ENCODE measurements at regions not wholly inside any gene's neighbourhood (a gene's known extent, or its start where the extent isn't known, plus 50 kb on each side); places are given as distances from the start of the nearest gene placed in this dataset.

DNA sequence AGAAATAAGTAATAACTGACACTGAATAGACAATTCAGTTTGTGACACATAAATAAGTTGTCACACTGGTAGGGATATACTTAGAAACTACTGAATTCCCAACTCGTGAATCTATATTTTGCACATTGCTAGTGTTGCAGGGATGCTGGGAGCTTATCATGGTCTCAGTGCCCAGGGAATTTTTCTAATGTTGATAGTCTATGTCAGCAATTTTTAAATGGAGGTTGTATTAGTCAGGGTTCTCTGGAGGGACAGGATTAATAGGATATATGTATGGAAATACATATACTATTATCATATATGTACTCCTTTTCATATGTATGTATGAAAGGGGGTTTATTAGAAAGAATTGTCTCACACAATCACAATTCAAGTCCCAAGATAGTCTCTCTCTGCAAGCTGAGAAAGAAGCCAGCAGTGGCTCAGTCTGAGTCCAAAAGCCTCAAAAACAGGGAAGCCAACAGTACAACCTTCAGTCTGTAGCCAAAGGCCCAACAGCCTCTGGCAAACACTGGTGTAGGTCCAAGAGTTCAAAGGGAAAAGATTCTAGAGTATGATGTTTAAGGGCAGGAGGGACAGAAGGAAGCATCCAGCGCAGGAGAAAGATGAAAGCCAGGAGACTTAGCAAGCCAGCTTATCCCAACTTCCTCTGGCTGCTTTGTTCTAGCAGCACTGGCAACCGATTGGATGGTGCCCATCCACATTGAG lies 980.9 kb upstream of the GJE1 start:
- no peak for DNase-seq

DNA sequence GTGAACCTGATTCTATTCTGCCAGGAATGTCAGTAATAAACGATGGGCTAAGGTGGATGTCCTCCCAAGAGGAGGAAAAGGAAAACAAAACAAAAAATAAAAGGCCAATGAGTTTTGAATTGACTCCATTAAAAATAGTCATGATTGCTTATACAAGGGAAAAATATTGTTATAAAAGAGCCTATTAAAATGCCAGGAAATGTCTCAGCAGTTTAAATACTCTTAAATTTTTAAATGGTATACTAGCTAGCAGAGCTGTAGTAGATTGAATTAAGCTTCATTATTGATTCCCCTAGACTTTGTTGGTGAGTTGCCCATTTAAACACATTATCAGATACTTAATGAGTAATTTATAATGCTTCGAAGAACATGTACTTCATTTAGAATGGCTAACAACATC lies 990.9 kb upstream of the GJE1 start:
- no peak for DNase-seq

DNA sequence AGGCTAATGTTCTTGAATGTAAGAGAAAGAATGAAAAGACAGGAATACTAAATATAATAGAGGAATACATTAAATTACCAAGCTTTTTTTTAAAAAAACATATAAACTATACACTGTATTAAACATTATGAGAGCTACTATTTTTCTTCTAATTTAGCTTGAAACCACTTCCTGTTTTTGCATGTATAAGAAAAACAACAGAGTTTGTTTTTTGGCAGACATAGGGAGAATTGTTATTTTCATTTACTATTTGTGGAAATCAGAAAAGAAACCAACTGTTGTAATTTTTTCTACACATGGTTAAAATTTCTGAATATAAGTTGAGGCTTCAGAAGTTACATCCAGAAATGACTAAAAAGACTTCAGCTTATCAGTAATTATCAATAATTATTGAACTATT lies 991.8 kb upstream of the GJE1 start:
- DNase-seq, result no peak

DNA sequence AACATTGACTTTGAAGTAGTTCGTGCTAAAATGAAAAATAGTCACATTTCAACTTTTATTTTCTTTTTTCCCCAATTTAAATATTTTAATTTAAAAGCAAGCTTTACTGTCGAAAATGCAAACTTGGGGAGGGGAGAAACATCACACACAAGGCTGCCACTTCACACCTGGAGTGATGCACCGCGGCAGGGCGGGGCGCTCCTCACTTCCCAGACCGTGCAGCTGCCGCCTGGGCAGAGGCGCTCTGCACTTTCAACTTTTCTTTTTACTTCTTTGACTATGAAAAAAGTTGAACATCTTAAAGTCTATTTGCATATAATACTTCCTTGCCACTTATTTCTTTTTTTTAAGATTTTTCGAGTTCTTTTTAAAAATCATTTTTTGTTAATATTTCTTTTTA lies 993.3 kb upstream of the GJE1 start:
- no peak for DNase-seq

DNA sequence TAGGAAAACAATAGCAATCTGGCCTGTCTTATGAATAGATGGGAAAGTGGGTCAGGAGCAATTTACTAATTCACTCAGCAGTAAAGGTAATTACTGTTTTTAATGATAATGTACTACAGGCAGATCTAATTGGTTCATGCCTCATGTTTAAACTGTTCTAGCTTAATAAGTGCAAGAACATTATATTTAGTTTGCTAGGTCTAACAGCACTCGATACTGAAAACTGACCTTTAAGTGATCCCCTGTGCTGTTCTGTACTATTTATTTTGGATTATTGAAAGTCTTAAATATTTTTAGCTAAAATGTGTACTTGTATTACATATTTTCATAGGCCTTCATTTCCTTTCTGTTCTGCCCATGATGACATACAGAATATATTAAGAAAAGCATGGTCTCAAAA lies 998.0 kb upstream of the GJE1 start:
- DNase-seq, result no peak

DNA sequence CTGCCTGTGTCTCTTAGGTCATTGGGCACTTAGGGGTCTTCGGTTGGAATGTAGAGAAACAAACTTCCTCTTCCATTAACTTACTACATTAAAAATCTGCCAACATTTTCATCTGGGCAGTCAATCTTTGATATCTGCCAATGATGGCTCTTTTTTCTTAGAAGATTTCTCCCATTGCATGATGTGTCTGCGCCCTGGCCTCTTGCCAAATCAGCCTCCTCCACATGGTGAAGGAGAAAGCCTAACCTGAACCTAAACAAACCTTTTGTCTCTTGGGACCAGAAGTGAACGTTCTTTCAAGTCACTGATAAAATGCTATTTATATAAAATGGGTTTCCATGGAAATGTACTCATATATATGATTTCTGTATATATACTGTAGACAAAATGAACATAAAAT lies 998.9 kb upstream of the GJE1 start:
- peak; percentile 6 for DNase-seq

DNA sequence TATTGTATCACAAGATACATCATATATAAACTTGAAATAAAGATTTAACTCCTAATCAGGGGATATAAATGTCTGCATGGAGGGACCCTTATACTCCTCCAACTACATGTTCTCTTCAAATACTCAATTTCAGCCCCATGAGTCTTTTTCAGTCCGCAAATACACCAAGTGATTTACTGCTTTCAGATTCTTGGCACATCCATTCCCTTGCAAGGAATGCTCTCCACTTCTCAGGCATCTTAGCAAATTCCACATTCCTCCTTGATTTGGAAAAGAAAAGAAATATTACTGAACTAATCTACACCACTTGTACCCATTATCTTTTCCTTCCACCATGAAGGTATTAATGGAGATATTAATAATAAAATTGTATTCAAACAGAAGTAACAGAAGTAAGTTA lies 999.4 kb upstream of the GJE1 start:
- DNase-seq, result no peak

DNA sequence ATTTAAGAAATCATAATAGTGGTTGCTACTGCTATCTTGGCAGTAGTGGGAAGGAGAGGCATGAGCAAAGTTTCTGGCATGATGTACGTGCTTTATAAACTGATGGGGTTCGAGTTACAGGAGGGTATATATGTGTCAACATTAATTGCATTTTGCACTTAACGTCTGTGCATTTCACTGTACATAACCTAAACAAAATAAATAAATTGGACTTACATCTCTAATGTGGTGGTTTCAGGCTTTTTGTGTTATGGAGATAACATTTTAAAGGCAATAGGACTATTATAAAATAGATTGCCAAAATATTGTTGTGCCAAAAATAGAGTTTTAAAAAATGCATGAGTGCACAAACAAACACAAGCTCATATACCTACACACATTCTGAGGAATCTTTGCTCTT lies 1001.1 kb upstream of the GJE1 start:
- DNase-seq, result no peak

- no peak for DNase-seq
Measured at GRCh38 chr6:141123497-141123896, 1009.2 kb upstream of the GJE1 start.

DNA sequence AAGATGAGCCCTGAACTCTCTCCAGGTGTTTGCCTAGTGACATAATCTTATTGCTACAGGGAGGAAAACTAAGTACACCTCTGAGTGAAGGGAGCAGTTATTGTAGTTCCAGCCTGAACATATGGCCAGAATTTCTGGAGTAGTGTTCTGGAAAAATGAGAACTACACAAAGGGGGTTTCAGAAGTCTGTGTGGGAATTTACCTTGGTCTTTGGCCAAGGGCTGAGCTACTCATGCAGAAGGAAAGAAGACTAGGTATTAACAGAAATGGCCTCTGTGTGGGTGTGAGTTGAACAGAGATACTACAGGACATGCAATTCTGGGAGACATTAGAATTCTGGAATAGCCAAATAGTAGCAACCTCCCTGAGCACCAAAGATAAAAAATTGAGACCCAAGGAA lies 1009.7 kb upstream of the GJE1 start:
- DNase-seq, result no peak

DNA sequence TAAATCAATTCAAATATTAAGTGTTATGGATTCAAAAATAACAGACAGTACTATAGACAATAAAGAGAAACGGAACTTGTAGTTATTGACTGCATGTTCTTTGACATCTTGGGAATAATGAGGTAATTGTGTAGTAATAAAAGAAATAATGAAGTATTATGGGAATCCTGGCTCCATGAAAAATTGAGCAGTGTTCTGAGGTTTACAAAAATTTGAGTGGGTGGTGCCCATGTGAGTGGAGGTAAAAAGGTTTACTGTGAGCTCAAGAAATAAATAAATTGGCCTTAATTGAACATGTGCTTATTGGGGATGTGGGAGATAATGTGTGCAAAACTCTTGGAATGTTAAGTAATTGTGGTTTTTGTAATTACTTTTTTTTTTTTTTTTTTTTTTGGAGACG lies 1013.7 kb upstream of the GJE1 start:
- DNase-seq, result no peak

DNA sequence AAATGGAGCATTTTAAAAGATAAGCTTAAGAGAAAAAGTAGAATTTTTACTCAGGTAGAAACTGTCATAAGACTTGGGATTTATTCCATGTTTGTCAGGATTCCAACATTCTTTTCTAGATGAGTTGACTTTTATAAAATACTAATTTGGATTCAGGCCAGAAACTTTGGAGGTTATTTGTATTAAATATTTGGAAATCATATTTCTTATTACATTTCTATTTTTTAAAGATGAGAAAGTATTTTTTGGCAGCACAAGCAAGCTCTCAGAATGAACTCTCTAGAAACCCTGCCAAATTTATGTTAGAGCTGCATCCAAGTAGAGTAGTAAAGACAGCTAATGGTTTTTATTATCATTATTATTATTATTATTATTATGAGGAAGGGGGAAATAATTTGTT lies 1014.9 kb upstream of the GJE1 start:
- DNase-seq, result no peak

DNA sequence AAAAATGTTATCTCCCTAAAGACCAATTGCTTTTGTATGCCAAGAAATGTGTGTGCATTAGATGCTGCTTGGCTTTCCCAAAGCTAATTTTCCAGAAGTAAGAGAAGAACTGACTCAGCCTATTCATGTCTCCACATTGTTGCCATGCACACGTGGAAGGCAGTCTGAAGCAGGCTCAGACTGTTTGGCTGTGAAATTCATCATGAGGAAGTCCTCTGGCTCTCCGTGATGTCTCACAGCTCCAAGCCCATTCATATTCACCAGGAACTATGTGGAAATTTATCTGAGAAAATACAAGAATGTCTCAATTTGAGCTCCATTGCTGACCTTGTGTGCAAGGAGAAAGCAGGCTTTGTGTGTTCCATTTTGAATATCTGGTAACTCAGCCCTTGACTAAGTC lies 1022.2 kb upstream of the GJE1 start:
- no peak for DNase-seq

DNA sequence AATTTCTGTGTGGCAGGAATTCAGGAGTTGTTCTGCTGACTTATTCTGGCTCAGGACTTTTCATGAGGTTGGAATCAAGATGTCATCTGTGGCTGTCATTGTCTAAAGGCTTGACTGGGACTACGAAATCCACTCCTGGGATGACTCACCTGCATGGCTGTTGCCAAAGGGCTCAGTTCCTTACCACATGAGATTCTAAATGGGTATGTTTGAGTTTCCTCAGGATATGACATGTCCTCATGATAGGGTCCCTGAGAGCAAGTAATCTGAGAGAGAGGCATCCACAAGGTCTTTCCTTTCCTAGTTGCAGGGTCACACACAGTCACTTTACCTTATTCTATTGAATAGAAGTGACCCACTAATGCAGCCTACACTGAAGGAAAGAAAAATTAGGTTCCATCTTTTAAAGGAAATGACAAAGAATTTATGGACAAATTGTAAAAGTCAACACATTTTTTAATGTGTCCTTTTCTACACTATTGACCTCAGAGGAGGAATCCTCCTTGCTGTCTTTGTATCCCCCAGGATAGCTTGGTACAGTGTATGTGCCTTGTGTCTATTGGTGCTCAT lies 1025.0 kb upstream of the GJE1 start:
- DNase-seq, result no peak

DNA sequence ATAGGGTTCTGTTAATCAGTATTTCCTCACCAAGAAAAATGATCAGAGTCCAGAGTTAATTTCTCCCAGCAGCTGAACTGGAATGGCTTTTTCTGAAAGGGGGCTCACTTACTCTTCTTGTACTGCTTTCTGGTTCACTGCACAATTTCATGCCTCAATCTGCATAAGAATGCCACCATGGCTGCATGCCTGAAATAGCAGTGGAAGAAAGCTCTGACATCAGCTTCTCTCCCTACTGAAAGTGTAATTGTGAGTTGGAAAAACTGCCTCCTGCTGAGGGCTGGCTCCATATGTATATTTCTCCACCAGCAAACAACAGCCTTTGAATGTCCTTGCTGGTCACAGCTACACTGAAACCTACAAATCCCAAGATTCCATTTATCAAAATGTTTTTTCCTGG lies 1027.2 kb upstream of the GJE1 start:
- DNase-seq, result no peak

- no peak for DNase-seq
Measured at GRCh38 chr6:141103246-141103645, 1029.5 kb upstream of the GJE1 start.

GRCh38 chr6:141097471-141097870 lies 1035.3 kb upstream of the GJE1 start:
- DNase-seq, result no peak

DNA sequence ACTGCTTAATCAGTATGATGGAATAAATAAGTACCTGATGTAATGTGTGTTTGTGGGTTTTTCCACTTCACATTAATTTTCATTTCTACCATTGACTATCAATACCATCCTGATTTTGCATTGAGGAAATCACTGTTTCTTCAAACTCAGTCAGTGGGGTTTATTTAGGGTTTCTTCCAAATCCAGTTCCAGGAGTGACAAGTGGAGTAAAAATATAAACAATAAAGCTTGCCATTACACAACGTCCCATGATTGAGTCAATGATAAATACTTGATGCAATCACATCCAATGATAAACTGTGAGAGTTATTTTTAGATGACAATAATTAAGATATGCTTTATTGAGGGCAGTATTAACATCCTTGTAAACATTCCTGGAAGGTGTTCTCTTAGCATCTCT lies 1037.4 kb upstream of the GJE1 start:
- no peak for DNase-seq

GRCh38 chr6:141088171-141088570 lies 1044.6 kb upstream of the GJE1 start:
- DNase-seq, result no peak

DNA sequence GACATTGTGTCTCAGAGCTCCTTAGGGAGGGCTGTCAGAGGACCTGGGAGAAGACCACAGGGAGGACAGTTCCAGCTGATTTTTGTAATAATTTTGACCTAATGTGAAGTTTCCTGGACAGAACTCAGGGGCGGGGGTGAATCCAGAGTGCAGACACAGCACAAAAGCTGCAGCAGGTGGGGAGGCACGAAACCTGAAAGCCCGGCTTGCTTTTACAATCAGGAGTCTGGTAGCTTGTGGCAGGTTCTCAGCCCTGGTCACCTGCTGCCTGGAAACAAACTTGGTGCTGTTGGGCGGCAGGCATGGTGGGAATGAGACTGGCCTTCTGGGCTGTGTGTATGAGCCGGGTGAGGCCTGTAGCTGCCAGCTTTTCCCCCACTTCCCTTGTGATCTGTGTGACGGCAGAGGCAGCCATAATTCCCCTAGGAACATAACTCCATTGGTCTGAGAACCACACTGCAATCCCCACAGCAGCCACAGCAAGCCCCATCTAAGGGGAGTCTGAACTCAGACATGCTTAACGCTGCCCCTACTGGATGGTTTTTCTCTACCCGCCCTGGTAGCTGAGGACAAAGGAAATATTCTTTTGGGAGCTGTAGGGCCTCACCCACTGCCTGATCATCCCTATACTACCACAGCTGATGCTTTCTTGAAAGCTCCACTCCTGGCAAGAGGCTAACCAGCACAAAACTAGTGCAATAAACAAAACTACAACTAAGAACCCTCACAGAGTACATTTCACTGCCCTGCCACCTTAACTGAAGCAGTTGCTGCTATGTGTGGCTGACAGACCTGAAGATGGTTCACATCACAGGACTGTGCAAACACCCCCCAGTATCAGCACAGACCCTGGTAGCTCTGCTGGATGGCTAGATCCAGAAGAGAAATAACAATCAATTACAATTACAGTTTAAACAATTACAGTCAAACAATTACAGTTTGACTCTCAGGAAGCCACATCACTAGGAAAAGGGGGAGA lies 1055.1 kb upstream of the GJE1 start:
- peak; percentile 52 for DNase-seq

GRCh38 chr6:141057761-141058160 lies 1075.0 kb upstream of the GJE1 start:
- DNase-seq, result no peak

- DNase-seq, result peak; percentile 9
Measured at GRCh38 chr6:141056945-141057625, 1075.6 kb upstream of the GJE1 start.

- DNase-seq, result no peak
Measured at GRCh38 chr6:141050471-141050870, 1082.3 kb upstream of the GJE1 start.

Data from RPMI8226 (cell line).